ENCODE measurements at regions not wholly inside any gene's neighbourhood (a gene's known extent, or its start where the extent isn't known, plus 50 kb on each side); places are given as distances from the start of the nearest gene placed in this dataset.
"Not testable (repeated sequence)": the region's sequence is repeated elsewhere in the genome, so short reads cannot be mapped to it uniquely, and the experiment has no call there.

DNA sequence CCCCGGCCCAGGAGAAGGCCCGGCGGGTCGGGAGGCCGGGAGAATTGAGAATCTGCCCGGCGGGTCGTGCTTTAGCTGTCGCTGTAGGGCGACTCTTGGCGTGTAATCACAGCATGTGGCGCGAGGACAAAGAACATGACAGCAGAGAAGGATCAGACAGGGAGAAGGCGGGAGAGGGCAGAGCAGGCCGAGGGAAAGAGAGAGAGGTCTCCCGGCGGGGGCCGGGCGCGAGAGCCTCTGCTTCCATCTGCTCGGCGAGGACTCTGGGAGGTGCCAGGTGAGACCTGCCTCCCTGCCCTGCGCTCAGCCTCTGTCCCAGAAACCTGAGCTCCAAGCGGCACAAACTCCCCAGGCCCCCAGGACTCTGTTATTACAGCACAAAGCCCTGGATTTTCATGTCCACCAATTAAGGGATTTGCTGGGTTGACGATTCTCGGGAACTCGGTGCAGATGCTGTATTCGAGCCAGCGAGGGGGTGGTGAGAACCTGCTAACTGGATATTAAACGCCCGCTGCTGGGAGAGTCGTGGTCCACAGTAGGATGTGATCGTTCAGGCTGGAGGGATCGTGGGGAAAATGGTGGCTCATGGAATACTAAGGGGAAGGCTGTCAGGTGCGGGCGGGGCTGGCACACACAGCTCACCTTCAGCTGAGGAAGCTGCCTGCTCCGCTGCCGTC lies 172.0 kb upstream of the CIBAR2 start:
- Mint-ChIP-seq H3K4me3 (ENCODE audit: unreplicated experiment) (no peak overlapping the region), H3K27me3 (ENCODE audit: unreplicated experiment) (peaks cover under 1% of the 10 kb centered on the region), H3K27ac (ENCODE audit: unreplicated experiment) (peak overlapping the region; percentile 61), H3K36me3 (ENCODE audit: low read depth, unreplicated experiment) (no peaks in the 10 kb centered on the region), H3K4me1 (ENCODE audit: unreplicated experiment) (no peaks in the 10 kb centered on the region), H3K9me3 (ENCODE audit: unreplicated experiment) (no peaks in the 10 kb centered on the region)
- TF ChIP-seq, protein P1, sequence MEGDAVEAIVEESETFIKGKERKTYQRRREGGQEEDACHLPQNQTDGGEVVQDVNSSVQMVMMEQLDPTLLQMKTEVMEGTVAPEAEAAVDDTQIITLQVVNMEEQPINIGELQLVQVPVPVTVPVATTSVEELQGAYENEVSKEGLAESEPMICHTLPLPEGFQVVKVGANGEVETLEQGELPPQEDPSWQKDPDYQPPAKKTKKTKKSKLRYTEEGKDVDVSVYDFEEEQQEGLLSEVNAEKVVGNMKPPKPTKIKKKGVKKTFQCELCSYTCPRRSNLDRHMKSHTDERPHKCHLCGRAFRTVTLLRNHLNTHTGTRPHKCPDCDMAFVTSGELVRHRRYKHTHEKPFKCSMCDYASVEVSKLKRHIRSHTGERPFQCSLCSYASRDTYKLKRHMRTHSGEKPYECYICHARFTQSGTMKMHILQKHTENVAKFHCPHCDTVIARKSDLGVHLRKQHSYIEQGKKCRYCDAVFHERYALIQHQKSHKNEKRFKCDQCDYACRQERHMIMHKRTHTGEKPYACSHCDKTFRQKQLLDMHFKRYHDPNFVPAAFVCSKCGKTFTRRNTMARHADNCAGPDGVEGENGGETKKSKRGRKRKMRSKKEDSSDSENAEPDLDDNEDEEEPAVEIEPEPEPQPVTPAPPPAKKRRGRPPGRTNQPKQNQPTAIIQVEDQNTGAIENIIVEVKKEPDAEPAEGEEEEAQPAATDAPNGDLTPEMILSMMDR (IDR thresholded peaks at IDR 0.05; ENCODE audit: unreplicated experiment): no peak
- DNase-seq (ENCODE audit: low spot score): no peak

DNA sequence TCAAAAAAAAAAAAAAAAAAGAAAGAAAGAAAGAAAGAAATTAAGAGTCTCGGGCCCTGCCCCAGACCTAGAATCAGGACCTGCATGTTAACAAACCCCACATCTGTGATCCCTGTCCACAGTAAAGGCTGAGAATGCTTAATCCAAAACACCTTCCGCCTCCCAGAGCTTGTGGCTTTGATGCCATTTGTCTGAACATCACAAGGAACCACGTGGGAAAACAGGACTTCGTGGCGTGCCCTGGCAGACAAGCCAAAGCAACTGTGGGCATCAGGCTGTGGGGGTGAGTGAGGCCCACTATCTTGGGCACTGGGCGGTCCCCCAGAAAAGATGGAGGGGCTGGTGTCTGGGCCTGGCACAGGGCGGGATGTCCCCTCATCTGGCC lies 173.4 kb upstream of the CIBAR2 start:
- TF ChIP-seq, protein P1 (IDR thresholded peaks at IDR 0.05; ENCODE audit: unreplicated experiment): no peak
- Mint-ChIP-seq H3K27me3 (ENCODE audit: unreplicated experiment) (peaks cover 9% of the 10 kb centered on the region), H3K36me3 (ENCODE audit: low read depth, unreplicated experiment) (no peaks in the 10 kb centered on the region), H3K4me1 (ENCODE audit: unreplicated experiment) (no peaks in the 10 kb centered on the region), H3K4me3 (ENCODE audit: unreplicated experiment) (no peak overlapping the region), H3K9me3 (ENCODE audit: unreplicated experiment) (no peaks in the 10 kb centered on the region), H3K27ac (ENCODE audit: unreplicated experiment) (no peak overlapping the region)
- no peak for DNase-seq (ENCODE audit: low spot score)

DNA sequence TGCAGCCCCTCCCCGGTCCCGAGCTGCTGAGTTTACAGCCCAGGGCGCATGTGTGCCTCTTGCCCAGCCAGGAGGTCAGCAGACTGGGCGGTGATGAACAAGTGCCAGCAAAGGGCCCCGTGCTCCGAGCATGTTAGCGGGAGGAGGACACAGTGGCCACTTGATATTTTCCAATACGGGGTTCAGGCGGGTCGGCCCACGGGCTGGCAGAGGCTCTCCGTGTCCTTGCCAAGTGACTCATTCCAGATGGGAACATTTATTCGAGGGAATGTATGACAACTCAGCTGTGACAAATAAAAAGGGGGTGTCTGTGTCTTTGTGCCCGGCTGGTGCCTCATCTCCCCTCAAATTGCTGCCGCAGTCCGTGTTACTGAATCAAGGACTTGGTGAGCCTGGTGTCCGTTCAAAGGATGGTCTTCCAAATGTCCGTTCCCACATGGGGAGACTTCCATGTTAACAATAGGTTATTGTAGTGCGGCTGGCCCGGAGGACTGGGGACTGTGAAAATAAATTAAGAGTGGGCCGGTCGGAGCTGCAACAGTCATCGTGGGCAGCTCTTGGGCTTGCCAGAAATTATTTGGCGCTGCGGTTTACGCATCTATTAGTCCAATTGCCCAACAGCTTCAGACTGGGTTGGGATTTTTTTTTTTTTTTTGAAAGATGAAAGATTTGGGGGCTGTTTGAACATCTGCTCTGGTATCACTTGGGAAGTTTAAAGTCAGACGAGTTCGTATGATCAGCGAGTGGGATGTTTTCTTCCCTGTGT lies 174.0 kb upstream of the CIBAR2 start:
- H3K27ac Mint-ChIP-seq (ENCODE audit: unreplicated experiment): no peak overlapping the region
- TF ChIP-seq, protein P1 (IDR thresholded peaks at IDR 0.05; ENCODE audit: unreplicated experiment): no peak
- H3K9me3 Mint-ChIP-seq (ENCODE audit: unreplicated experiment): no peaks in the 10 kb centered on the region
- H3K4me1 Mint-ChIP-seq (ENCODE audit: unreplicated experiment): no peaks in the 10 kb centered on the region
- H3K4me3 Mint-ChIP-seq (ENCODE audit: unreplicated experiment): no peak overlapping the region
- no peaks in the 10 kb centered on the region for H3K36me3 Mint-ChIP-seq (ENCODE audit: low read depth, unreplicated experiment)
- peaks cover 9% of the 10 kb centered on the region for H3K27me3 Mint-ChIP-seq (ENCODE audit: unreplicated experiment)
- DNase-seq (ENCODE audit: low spot score): no peak

DNA sequence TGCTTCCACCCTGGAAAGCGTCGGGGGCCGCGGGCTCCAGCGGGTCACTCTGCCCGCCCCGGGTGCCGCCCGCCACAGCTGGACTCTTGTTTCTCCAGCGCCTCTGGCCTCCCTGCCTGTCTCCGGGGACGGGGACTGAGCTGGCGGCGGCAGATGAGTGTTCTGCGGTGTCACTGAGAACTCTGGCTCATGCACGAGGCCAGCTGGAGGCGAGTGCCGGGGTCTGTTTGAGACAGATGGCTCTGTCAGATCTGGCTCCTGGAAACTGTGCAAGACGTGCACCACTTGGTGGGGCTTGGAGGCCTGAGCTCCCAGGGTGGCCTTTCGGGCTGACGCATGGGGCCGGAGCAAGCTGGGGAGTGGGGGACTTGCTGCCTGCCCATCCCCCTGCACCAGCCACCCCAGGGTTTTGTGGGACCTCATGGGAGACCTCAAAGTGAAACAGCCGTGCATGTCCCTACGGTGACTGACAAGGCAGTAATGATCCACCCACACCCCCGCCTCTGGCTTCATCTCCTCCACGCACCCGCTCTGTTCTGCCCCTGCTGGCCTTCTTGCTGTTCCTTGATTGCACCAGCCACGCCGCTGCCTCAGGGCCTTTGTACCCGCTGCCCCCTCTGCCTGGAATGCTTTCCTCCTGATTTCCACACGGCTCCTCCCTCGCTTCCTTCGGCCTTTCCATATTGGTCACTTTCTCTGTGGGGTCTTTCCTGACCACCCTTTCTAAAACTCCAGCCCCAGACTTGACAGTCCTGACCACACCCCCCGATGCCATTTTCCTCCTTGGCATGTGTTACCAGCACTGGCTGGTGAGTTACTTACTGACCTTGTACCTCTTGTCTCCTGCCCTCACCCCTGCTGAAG lies 174.9 kb upstream of the CIBAR2 start:
- H3K36me3 Mint-ChIP-seq (ENCODE audit: low read depth, unreplicated experiment): no peaks in the 10 kb centered on the region
- no peak for DNase-seq (ENCODE audit: low spot score)
- peaks cover 9% of the 10 kb centered on the region for H3K27me3 Mint-ChIP-seq (ENCODE audit: unreplicated experiment)
- H3K4me3 Mint-ChIP-seq (ENCODE audit: unreplicated experiment): no peak overlapping the region
- H3K27ac Mint-ChIP-seq (ENCODE audit: unreplicated experiment): no peak overlapping the region
- TF ChIP-seq, protein P1 (IDR thresholded peaks at IDR 0.05; ENCODE audit: unreplicated experiment): no peak
- H3K9me3 Mint-ChIP-seq (ENCODE audit: unreplicated experiment): no peaks in the 10 kb centered on the region
- H3K4me1 Mint-ChIP-seq (ENCODE audit: unreplicated experiment): no peaks in the 10 kb centered on the region

DNA sequence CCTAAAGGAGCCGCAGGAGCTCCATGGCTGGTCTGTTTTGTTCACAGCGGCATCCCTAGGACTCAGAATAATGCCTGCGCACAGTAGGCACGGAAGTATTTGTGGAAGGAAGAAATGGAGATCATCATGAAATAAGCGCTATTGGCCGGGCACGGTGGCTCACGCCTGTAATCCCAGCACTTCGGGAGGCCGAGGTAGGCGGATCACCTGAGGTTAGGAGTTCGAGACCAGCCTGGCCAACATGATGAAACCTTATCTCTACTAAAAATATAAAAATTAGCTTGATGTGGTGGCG lies 175.5 kb upstream of the CIBAR2 start:
- H3K4me3 Mint-ChIP-seq (ENCODE audit: unreplicated experiment); H3K27ac Mint-ChIP-seq (ENCODE audit: unreplicated experiment); DNase-seq (ENCODE audit: low spot score); H3K4me1 Mint-ChIP-seq (ENCODE audit: unreplicated experiment); H3K36me3 Mint-ChIP-seq (ENCODE audit: low read depth, unreplicated experiment); H3K9me3 Mint-ChIP-seq (ENCODE audit: unreplicated experiment): not testable (repeated sequence)
- H3K27me3 Mint-ChIP-seq (ENCODE audit: unreplicated experiment): peaks cover 11% of the 10 kb centered on the region

Data from endothelial cell (in vitro differentiated cells).